GM21529 (cell line): ENCODE measurements at regions not wholly inside any gene's neighbourhood (a gene's known extent, or its start where the extent isn't known, plus 50 kb on each side); places are given as distances from the start of the nearest gene placed in this dataset.

ENCODE experiments used
- ATAC-seq: cut with Tn5 transposase; IDR thresholded peaks from one replicate; pipeline ENCODE4 v1.9.1; 2021; ENCODE audit not compliant: unreplicated experiment

DNA sequence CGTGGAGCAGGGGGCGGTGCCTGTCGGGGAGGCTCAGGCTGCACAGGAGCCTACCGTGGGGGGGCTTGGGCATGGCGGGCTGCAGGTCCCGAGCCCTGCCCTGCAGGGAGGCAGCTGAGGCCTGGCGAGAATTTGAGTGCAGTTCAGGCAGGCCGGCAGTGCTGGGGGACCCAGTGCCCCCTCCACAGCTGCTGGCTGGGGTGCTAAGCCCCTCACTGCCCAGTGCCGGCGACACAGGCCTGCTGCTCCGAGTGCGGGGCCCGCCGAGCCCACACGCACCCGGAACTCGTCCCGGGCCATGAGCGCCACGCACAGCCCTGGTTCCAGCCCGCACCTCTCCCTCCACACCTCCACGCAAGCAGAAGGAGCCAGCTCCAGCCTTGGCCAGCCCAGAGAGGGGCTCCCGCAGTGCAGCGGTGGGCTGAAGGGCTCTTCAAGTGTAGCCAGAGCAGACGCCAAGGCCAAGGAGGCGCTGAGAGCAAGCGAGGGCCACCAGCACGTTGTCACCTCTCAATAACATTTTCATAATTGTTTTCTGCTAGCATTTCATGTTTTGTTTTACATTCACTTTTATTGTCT, 1378.9 kb upstream of the CELF4 start:
- ATAC-seq: no peak

DNA sequence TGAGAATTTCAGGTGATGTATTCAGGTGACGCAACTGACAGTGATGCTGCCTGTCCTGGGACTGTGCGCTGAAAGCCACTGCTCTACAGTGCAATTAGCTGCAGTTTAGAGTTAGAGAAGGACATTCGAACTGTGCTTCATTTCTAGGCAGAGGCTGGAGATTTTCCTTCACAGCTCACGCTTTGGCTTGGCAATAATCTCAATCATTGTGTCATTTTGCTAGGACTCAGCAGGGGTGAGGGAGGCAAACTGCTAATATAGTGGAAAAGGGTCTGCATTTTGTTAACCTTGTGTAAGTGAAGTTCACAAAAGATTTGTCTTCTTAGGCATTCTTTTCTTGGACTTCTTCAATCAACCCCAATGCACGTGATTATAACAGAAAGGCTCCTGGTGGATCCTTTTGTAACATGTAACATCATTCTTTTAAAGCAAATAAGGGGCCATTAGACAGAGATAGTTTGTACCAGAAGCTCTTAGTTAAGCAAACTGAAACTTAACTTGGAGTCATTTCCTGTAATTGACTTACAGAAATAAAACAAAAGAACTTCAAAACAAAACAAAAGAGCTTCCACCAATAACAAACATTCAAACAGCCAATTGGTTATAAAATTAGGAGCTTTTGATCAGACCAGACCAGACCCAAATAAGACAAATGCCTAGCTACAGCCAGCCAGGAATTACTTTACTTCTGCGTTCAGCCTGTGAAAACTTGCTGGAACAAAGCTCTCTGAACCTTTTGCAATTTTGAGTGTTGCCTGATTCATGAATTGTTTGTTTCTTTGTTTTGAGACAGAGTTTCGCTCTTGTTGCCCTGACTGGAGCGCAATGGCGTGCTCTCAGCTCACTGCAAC, 1376.3 kb upstream of the CELF4 start:
- ATAC-seq: no peak

DNA sequence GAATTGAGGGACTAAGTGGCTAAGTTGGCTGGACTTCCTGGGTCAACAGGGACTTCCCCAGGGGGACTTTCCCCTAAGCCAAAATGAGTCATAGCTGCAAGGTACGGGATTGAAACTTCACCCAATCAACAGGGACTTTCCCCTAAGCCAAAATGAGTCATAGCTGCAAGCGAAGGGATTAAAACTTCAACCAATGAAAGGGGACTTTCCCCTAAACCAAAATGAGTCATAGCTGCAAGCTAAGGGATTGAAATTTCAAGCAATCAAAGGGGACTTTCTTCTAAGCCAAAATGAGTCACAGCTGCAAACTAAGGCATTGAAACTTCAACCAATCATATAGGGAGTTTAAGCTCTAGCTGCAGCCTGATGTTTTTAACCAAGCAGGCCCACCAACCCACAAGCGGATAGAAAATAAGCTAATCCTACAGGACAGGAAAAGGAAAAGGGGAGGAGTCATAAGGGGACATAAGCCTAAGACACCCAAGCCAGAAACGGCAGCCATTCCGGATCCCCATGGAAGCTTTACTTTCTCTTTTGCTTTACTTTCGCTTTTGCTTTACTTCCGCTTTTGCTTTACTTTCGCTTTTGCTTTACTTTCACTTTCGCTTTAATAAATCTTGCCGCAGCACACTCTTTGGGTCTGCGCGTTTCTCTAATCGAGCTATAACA, 1375.4 kb upstream of the CELF4 start:
- peak; percentile 84 for ATAC-seq

DNA sequence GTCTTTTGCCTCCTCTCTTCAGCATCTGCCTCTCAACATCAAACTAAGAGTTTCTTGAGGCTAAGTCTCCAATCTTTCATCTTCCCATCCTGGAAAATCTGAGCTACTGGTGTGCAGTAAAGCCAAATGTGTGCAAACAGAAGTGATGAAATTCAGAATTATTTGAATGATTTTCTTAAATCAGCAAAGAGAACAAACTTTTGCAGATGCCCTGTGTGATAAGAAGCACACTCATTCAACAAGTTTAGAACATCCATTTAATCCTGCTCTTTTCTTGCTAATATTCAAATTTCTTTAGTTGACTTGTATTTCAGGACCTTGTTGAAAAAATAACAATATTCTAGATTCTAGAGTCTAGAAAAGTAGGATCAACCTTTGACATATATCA, 1374.9 kb upstream of the CELF4 start:
- peak; percentile 25 for ATAC-seq

DNA sequence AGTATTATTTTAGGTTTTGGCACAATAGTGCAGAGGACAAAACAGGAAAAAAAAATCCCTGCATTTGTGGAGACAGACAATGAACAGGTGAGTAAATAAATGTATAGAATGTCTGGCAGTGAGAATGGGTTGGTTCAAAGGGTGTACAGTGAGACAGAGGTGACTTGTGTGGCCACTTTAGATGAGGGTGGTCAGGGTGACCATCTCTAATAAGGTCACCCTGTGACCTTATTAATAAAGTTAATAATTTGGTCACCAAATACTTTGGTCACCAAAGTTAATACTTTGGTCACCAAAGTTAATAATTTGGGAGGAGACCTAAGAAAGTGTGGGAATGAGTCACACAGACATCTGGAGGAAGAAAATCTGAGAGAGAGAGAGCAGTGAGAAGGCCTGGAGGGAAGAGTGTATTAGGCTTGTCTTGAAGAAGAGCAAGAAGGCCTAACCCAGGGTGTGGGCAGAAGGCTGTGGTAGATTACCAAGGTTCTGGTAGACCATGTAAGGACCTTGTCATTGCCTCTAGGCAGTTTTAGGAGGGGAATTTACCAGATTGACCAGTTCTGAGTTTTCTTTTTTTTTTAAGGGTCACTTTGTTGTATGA, 1368.4 kb upstream of the CELF4 start:
- peak; percentile 68 for ATAC-seq

DNA sequence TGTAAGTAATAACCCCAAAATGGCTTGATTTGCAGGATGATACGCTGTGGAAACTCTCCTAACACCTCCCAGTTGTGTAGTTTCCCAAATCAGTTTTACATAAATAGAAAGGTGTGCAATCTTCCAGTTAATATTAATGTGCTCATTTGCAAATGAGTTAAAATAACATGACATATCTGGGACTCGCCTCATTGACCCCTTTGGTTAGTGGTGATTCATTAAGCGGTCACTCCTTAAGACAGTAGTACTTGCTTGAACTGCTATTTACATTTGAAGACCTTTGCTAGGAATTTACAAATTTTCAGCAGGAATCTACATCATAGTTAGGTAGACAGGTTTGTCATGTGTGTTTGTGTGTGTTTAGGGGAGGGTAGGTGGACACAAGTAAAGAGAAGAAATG, 1367.7 kb upstream of the CELF4 start:
- ATAC-seq: peak; percentile 28

DNA sequence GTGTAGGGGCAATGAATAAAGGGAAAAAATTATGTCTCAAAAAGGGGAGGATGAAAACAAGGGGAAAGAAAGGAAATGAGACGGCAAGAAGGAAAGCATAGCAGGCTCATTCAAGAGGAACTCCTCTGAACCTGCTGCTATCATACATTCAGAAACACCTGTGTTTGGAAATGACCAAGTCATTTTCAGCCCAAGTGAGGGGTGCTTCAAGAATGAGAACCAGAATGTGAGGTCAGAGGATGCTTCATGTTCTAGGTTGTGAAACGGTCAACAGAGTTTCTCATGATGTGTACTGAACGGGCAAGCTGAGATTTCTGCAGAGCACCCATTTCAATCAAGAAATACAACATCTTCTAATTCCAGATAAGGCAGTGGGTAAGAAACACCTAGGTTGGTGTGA, 1367.2 kb upstream of the CELF4 start:
- ATAC-seq: peak; percentile 75

DNA sequence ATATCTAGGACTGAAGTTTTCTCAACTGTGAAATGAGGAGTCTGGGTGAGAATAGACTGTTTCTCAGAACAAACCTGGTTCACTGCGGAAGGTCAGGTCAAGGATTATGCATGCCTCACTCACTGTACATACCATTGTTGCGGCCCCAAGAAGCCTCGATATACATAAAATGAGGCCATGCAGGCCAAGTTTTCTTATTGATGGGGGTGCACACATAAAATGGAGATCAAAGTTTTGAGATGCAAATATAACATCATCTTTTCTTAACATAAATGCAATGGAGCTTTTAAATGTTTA, 1366.1 kb upstream of the CELF4 start:
- ATAC-seq: no peak

DNA sequence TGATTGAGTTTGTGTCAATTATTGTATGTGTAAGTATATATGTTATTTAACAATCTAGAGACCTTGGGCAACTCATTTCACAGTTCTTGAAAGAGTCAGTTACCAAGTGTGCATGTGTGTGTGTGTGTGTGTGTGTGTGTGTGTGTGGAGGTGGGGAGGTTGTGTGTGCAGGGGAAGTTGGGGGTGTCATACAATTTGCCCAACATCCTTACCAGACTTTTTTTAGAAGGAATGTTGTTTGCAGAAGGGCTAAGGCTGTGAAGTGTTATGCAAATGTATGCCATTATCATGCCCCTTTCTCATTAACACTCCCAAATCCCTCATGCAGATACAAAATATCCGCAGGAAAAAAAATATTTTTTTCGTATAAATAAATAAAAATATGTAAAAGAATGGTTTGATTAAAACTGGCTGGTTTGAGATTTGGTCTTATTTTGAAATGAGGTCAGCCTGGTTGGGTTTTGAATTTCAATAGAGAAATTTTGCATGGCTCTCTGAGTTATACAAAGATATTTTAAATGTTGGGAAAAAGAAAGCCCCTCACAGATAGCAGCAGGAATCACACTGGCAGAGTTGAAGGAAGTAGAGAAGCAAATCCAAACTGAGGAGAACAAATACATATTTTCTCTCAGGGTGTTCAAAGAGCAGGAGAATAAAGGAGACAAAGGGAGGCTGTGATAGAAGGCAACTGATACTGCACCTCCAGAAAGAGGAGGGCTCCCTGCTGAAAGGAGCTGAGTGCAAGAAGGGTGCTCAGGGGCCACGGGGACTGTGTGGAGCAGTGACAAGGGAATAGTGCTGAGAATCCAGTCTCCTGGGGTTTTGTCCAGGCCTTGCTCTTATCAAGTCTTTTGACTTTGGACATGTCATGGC, 1365.5 kb upstream of the CELF4 start:
- ATAC-seq: no peak

DNA sequence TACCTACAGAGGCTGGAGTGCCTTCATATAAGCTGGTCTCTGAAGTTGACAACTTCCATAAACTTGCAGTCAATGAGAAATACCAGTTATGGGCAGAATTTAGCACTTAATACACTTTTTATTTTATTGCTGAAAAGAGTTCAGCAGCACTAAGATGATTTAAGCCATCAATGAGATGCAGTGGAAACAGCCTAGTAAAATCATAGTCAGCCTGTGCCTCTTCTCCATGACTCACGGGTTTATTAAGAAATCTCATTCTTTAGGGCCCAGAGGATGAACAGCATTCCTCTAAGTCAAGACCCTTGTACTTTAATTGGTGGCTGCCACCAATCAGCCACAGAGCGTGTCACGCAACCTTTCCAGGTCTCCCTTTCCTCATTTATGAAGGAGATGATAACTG, 1357.9 kb upstream of the CELF4 start:
- no peak for ATAC-seq

DNA sequence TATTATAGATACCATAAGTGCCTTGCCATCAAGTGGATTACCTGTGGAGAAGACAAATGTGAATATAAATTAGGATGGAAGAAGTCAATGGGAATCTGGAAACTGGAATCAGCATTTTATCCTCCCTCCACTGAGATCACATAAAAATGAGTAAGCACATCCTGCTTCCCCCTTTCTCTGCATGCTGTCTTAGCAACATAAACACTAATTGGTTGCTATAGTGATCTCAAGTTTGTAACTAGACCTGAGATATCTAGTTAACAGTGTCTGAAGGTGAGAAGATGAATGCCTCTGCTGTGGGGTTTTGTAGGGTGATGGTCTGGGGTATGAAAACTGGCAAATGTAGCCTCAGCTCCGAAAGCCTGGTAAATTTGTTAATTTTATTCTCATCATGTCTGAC, 1357.5 kb upstream of the CELF4 start:
- no peak for ATAC-seq

DNA sequence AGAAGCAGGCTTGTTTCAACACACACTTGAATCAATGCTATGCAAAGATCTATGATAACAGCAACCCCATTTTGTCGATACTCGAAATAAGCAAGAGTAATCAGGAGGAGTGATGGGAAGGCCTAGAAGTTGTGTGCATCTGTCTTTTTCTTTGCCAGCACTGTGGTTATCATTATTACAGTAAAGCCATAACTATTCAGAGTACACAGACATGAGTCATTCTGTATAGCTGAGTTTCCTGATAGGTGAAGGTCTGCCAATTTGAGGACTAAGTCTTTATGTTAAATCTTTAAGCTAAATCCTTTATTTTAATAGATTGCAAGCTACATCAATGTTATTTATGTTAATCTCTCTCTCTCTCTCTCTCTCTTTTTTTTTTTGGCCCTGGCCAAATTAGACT, 1344.4 kb upstream of the CELF4 start:
- no peak for ATAC-seq

DNA sequence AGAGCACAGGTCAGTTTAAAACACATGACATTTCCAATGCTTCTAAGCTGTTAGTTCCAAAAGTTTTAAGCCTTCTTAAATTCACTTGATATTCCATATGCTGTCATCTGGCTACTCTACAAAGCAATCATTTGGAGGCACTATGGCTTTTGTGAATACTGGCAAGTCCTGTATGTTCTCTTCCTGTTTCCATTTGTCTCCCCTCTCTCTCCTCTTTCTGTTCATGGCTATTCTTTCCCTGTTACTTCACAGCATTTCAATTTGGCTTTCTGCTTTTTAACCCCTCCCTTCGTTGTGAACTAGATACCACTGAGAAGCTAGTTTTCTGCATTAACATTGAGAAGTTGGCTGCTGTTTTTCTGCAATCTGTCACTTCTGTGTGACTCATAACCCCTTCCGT, 1337.2 kb upstream of the CELF4 start:
- no peak for ATAC-seq

DNA sequence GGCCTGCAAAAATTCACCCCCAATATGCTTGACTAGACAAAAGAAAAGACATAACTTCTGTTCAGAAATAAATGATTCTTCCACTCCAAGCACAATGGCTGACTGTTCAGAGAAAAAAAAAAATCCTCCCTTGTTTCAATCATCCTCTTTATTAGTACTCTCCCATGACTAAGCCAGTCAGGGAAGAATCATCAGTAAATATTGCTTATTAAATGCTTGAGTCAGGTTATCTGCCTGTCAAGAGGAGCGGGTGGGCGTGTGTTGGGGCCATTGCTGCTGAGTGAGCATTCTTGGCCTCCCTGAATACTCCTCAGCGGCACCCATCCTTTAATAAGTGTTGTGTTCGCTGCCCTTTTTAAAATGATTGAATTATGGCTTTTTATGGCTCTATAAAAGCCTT, 1334.8 kb upstream of the CELF4 start:
- ATAC-seq: no peak

DNA sequence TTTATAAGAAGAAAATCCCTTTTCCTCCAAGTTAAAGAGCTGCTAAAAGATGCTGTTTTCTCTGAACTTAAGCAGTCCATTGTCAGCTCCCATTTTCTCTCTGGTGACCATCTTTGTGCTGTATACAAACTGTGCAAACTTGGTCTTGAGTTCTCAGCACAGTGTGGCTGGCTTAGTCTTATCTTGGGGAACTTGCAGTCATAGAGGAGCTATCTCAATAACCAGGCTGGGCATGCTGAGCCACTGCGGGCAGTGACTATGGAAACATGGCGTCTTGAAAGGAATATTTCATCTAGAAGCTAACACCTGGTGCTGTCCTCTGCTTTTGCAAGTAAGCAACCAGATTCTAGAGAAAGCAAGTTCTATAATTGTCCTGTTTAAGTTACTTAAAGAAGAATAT, 1334.4 kb upstream of the CELF4 start:
- no peak for ATAC-seq

DNA sequence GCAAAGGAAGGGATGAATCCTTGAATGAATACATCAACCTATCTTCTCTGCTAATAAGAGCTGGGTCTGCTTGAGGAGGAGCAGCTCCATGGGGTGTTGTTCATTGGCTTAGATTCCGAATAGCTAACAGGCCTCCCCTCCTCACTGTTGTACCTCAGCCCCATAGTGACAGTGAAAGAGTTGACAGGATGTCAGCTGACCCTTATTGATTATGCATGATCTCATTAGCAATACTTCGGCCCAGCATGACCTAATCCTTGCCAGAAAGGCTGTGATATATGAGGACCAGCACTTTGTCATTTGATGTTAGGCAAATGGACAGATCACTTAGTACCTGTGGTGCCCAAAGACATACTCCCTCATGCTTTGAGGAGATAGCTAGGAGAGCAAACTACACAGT, 1333.7 kb upstream of the CELF4 start:
- ATAC-seq: no peak

DNA sequence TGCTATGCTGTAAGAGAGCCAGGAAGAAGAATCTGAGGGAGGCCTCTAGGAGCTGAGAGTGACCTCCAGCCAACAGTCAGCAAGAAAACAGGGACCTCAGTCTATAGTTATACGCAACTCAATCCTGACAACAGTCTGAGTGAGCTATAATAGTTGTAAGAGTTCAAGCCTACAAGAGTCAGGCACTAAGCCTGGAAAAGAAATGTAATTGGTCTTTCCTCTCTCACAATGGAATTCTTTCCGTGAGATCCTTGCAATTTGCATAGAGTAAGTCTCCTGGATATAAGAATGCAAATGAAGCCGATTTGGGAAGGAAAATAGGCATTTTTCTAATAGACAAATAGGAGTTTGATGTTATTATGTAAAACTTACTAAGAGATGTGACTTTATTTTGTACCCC, 1332.6 kb upstream of the CELF4 start:
- no peak for ATAC-seq

DNA sequence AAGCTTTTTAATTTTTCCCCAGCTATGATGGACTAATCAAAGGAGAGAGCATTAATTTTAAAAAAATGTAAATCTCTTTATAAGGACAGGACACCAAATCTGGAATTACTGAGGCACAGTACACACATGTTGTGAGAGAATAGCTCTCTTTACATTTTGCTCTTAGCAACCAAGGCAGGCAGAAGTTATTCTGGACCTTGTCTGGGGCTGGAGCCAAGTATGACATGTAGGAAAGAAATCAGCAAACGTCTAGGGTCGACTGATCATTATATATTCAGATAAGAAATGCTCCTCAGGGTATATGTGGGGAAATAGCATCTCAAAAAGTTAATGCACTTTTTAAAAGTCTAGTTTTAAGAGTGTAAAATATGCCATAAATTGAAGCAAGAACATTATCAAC, 1330.0 kb upstream of the CELF4 start:
- ATAC-seq: no peak

DNA sequence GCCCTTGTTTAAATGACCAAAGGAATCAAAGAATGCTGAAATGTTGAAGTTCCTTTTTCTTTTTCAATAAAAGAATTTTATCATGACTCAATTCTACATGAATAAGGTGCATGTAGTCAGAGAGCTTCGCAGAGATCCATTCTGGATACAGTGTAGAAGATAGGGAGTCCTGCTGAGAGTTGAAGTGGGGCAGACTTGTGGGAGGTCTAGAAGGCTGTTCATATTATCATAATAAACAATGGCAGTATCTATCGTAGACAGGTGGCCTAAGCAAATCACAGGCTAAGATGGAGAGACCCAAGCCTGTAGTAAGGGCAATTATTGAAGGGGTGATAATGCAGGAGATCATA, 1322.0 kb upstream of the CELF4 start:
- ATAC-seq: no peak

DNA sequence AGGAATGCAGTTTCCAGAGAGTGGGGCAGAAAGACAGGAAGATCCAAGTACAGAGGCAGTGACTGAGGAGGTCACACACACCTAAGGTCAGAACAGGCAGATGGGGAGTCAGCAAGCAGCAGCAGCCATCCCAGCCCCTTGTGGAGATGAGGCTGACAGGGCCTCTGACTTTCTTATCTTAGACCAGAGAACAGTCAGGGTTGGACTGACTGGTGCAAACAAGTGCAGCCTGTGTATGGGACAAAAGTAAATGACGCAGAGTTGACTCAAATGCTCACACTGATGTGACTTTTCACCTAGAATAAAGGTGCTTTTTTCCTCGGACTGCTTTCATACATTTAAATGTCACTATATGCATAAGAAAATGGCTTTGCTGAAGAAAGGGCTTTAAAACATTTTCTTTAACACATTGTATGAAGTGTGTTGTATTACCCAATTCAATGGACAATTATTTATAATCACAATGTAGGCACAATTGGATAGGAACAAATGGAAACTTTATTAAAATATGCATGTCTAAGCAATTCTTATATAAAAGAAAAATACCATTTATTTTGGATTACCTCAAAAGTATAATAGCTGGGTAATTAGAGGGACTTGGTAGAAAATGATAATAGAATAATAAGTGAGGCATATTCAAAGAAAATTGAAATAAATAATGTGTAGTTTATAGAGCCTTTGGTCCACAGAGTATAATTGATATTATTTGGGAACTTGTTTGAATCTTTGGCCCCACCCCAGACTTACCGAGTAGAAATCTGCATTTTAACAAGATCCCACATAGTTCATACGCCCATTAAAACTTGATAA, 1321.5 kb upstream of the CELF4 start:
- no peak for ATAC-seq
